ENCODE measurements at regions not wholly inside any gene's neighbourhood (a gene's known extent, or its start where the extent isn't known, plus 50 kb on each side); places are given as distances from the start of the nearest gene placed in this dataset.

DNA sequence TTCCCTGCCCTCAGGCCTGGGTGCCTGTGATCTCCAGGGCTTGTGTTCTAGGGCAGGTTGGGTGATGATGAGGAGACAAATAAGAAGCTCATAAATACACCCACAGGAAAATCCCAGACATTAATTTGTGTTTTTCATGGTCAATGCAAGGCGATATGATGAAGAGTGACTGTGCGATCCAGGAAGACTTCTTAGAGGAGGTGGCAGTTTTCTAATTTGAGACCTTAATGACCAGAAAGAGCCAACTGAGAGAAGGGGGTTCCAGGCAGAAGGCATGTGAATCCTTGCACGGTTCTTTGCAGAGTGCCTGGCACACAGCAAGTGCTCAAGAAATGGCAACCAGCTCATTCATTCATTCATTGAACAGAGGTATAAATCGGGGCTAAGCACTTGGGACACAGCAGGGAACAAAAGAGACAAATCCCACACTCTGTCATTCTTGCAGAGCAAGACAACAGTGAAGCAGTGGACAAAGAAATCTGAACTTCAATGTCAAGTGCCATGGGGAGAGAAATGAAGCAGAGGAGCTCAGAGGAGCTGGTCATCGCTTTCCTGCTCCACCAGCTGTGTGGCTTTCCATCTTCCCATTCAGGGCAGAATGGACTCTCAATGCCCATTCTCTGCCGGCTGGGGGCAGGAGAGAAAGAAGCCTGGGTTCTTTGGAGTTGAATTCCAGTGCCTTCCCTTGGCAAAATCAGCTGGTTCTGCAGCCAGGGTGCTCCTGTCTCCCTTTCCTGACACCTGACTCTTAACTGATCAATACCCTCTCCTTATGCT is 128.3 kb downstream of the AACS start:
- H3K4me3 ChIP-seq: no peak overlapping the region
- H3K79me2 ChIP-seq (ENCODE audit: control insufficient read depth, insufficient read depth, low read length): no peaks in the 10 kb centered on the region
- BruUV-seq (replicated peaks): no TSS peak
- TF ChIP-seq POU2F2 (IDR thresholded peaks at IDR 0.05; ENCODE audit: borderline replicate concordance, low read depth, low read length): no peak
- TF ChIP-seq TCF12 (IDR thresholded peaks at IDR 0.05; ENCODE audit: low read depth, low read length): no peak
- TF ChIP-seq ETV6 (conservative IDR thresholded peaks at IDR 0.05 in 1 of 2, IDR thresholded peaks at IDR 0.05 in 1 of 2; ENCODE audit: borderline replicate concordance in 1 of 2, low read depth in 1 of 2): no peak
- TF ChIP-seq NFYA (IDR thresholded peaks at IDR 0.05; ENCODE audit: borderline replicate concordance, low read depth, low read length): no peak
- TF ChIP-seq, protein P1, sequence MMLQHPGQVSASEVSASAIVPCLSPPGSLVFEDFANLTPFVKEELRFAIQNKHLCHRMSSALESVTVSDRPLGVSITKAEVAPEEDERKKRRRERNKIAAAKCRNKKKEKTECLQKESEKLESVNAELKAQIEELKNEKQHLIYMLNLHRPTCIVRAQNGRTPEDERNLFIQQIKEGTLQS (IDR thresholded peaks at IDR 0.05; ENCODE audit: borderline replicate concordance, extremely low read depth, low read depth, low read length): no peak
- TF ChIP-seq MYC (IDR thresholded peaks at IDR 0.05; ENCODE audit: insufficient read depth, insufficient read length, insufficient replicate concordance, low read length, severe bottlenecking): no peak
- TF ChIP-seq MEF2B (IDR thresholded peaks at IDR 0.05; ENCODE audit: partially characterized antibody, poor library complexity, severe bottlenecking): no peak
- no peak for TF ChIP-seq DPF2 (IDR thresholded peaks at IDR 0.05)
- TF ChIP-seq, protein P2, sequence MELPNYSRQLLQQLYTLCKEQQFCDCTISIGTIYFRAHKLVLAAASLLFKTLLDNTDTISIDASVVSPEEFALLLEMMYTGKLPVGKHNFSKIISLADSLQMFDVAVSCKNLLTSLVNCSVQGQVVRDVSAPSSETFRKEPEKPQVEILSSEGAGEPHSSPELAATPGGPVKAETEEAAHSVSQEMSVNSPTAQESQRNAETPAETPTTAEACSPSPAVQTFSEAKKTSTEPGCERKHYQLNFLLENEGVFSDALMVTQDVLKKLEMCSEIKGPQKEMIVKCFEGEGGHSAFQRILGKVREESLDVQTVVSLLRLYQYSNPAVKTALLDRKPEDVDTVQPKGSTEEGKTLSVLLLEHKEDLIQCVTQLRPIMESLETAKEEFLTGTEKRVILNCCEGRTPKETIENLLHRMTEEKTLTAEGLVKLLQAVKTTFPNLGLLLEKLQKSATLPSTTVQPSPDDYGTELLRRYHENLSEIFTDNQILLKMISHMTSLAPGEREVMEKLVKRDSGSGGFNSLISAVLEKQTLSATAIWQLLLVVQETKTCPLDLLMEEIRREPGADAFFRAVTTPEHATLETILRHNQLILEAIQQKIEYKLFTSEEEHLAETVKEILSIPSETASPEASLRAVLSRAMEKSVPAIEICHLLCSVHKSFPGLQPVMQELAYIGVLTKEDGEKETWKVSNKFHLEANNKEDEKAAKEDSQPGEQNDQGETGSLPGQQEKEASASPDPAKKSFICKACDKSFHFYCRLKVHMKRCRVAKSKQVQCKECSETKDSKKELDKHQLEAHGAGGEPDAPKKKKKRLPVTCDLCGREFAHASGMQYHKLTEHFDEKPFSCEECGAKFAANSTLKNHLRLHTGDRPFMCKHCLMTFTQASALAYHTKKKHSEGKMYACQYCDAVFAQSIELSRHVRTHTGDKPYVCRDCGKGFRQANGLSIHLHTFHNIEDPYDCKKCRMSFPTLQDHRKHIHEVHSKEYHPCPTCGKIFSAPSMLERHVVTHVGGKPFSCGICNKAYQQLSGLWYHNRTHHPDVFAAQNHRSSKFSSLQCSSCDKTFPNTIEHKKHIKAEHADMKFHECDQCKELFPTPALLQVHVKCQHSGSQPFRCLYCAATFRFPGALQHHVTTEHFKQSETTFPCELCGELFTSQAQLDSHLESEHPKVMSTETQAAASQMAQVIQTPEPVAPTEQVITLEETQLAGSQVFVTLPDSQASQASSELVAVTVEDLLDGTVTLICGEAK (IDR thresholded peaks at IDR 0.05; ENCODE audit: borderline replicate concordance): no peak
- TF ChIP-seq SP1 (IDR thresholded peaks at IDR 0.05; ENCODE audit: low read depth, low read length): no peak
- no peak for TF ChIP-seq BHLHE40 (IDR thresholded peaks at IDR 0.05; ENCODE audit: borderline replicate concordance in 1 of 2, low read depth in 2 of 2, low read length in 1 of 2)
- no peak for TF ChIP-seq EGR1 (IDR thresholded peaks at IDR 0.05; ENCODE audit: borderline replicate concordance in 1 of 2, low read depth in 2 of 2, low read length in 2 of 2)
- TF ChIP-seq, protein P3, sequence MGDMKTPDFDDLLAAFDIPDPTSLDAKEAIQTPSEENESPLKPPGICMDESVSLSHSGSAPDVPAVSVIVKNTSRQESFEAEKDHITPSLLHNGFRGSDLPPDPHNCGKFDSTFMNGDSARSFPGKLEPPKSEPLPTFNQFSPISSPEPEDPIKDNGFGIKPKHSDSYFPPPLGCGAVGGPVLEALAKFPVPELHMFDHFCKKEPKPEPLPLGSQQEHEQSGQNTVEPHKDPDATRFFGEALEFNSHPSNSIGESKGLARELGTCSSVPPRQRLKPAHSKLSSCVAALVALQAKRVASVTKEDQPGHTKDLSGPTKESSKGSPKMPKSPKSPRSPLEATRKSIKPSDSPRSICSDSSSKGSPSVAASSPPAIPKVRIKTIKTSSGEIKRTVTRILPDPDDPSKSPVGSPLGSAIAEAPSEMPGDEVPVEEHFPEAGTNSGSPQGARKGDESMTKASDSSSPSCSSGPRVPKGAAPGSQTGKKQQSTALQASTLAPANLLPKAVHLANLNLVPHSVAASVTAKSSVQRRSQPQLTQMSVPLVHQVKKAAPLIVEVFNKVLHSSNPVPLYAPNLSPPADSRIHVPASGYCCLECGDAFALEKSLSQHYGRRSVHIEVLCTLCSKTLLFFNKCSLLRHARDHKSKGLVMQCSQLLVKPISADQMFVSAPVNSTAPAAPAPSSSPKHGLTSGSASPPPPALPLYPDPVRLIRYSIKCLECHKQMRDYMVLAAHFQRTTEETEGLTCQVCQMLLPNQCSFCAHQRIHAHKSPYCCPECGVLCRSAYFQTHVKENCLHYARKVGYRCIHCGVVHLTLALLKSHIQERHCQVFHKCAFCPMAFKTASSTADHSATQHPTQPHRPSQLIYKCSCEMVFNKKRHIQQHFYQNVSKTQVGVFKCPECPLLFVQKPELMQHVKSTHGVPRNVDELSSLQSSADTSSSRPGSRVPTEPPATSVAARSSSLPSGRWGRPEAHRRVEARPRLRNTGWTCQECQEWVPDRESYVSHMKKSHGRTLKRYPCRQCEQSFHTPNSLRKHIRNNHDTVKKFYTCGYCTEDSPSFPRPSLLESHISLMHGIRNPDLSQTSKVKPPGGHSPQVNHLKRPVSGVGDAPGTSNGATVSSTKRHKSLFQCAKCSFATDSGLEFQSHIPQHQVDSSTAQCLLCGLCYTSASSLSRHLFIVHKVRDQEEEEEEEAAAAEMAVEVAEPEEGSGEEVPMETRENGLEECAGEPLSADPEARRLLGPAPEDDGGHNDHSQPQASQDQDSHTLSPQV (IDR thresholded peaks at IDR 0.05): no peak
- TF ChIP-seq SREBF1 (IDR thresholded peaks at IDR 0.05; ENCODE audit: low read length): no peak
- CTCF ChIA-PET: interaction anchor here (1.2 kb wide), 1 partner anchor 9 kb away, joined by 4 read pairs; no protein-coding TSS in a partner anchor
- H3K27ac ChIP-seq (ENCODE audit: control insufficient read depth, insufficient read depth): no peak overlapping the region
- no peak overlapping the region for H3K9ac ChIP-seq (ENCODE audit: control insufficient read depth, insufficient read depth, low read length)
- RAD21 ChIA-PET (ENCODE audit: unreplicated experiment): no interaction called here
- no peaks in the 10 kb centered on the region for H4K20me1 ChIP-seq (ENCODE audit: control insufficient read depth, insufficient read depth)
- SMC1A ChIA-PET (ENCODE audit: uncharacterized antibody, unreplicated experiment): no interaction called here
- H3K36me3 ChIP-seq (ENCODE audit: control insufficient read depth in 2 of 2, insufficient read depth in 2 of 2, low read length in 1 of 2): no peaks in the 10 kb centered on the region
- in situ Hi-C loops (cut with MboI): loop anchor here (25.0 kb wide), 1 partner anchor 1669 kb away; no protein-coding TSS in a partner anchor
- H2AFZ ChIP-seq (ENCODE audit: control insufficient read depth, low read depth, low read length): no peak overlapping the region
- no peak overlapping the region for H3K4me2 ChIP-seq (ENCODE audit: control insufficient read depth, insufficient read depth)
- H3K9me3 ChIP-seq (replicated peaks; ENCODE audit: control insufficient read depth, insufficient read depth, low read length): no peaks in the 10 kb centered on the region
- H3K4me1 ChIP-seq (ENCODE audit: control insufficient read depth, insufficient read depth, low read length): no peaks in the 10 kb centered on the region
- intact Hi-C loops (cut with micrococcal nuclease; ENCODE audit: unreplicated experiment): no loop called here
- FAIRE-seq (no peak), DNase-seq (ENCODE audit: low read depth, low spot score) (no peak), ATAC-seq (no peak)
- H3K27me3 ChIP-seq (replicated peaks in 1 of 2; ENCODE audit: control insufficient read depth in 2 of 2, insufficient read depth in 2 of 2, low read length in 1 of 2): peaks cover 2 to 7% of the 10 kb centered on the region in 2 experiments
- POLR2A ChIA-PET: no interaction called here
- 21% methylated on average over 6 of the region's 6 CpGs for WGBS (ENCODE audit: insufficient coverage, insufficient replicate concordance, low lambda C conversion rate, missing lambda C conversion rate)
